ENCODE measurements at regions not wholly inside any gene's neighbourhood (a gene's known extent, or its start where the extent isn't known, plus 50 kb on each side); places are given as distances from the start of the nearest gene placed in this dataset.

DNA sequence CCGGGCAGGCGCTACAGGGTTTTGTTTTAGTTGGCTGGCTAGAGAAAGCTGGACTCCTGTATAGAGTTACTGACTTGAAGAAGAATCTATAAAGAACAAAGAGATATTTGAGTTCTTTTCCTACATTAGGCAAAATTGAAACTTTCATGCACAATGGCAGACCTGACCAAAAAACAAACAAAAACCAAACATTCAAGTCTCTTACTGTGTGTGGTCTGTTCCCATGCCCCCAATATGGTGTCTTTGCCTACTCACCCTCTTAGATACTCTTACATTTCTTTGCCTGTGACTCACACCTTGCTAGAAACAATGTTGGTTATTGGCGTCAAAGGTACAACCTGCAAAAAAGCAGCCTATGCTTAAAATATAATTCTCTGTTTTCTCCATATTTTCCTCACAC, 109.5 kb upstream of the TMC3 start:
- ATAC-seq (ENCODE audit: low read depth in 2 of 2), result no peak

DNA sequence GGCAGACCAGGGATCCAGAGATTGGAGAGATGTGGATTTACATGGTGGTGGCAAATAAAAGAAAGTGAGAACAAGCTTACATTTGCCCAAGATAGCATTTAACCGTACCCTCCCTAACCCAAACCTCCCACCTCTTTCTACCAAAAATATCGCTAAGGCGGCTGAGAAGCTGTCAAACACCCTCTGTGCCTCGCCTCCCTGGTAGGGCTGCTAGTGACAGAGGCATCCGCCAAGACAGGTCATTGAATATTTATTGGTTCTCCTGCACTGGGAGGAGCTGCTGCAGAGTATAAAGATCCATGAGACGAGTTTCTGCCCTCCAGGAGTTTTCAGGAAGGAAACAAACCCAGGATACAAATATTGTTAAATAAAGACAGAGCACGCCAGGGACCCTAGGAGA, 107.3 kb upstream of the TMC3 start:
- DNase-seq (no peak), ATAC-seq (ENCODE audit: low read depth in 2 of 2) (no peak)
- no peaks in the 10 kb centered on the region for H3K27me3 Mint-ChIP-seq
- H3K4me3 Mint-ChIP-seq, result no peak overlapping the region
- H3K36me3 Mint-ChIP-seq, result no peaks in the 10 kb centered on the region
- H3K4me1 Mint-ChIP-seq, result peaks cover 3 to 8% (median 7%) of the 10 kb centered on the region in 3 donors
- H3K27ac Mint-ChIP-seq, result no peak overlapping the region
- no peaks in the 10 kb centered on the region for H3K9me3 Mint-ChIP-seq

More for the DNA sequence above, 109.5 kb upstream of the TMC3 start:
- H3K36me3 Mint-ChIP-seq, result no peaks in the 10 kb centered on the region
- H3K4me1 Mint-ChIP-seq, result peaks cover 3 to 8% (median 7%) of the 10 kb centered on the region in 3 donors
- no peak overlapping the region for H3K27ac Mint-ChIP-seq
- H3K4me3 Mint-ChIP-seq, result no peak overlapping the region
- no peak for DNase-seq
- no peaks in the 10 kb centered on the region for H3K27me3 Mint-ChIP-seq
- H3K9me3 Mint-ChIP-seq, result peaks cover 0 to 1% (median 0%) of the 10 kb centered on the region in 7 donors

DNA sequence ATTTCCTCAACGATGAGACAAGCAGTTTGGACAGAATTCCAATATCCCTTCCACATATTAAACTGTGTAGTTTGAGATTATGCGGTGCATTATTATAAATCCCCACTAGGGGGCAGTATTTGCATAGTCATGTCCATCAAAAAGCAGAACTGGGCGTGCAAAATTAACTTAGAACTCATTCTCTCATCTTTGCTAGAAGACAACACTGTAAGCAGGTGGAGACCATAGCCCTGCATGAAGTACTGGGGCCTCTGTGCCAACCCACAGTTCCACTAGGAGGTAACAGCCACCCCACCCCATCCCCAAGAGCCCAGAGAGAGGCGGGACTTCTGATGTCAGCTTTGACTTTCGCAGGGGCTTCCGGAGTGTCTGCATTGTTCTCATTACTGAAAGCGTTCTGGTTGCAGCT, 106.6 kb upstream of the TMC3 start:
- Mint-ChIP-seq H3K27ac (peak overlapping the region in 1 of 6 donors; percentile 72), H3K9me3 (no peaks in the 10 kb centered on the region), H3K27me3 (no peaks in the 10 kb centered on the region), H3K4me1 (peaks cover 3 to 8% (median 7%) of the 10 kb centered on the region in 3 donors), H3K4me3 (peak overlapping the region in 2 of 8 donors; percentile 33 to 74), H3K36me3 (no peaks in the 10 kb centered on the region)
- ATAC-seq (ENCODE audit: low read depth in 2 of 2) (peak; percentile 67 to 86), DNase-seq (peak; percentile 59)

DNA sequence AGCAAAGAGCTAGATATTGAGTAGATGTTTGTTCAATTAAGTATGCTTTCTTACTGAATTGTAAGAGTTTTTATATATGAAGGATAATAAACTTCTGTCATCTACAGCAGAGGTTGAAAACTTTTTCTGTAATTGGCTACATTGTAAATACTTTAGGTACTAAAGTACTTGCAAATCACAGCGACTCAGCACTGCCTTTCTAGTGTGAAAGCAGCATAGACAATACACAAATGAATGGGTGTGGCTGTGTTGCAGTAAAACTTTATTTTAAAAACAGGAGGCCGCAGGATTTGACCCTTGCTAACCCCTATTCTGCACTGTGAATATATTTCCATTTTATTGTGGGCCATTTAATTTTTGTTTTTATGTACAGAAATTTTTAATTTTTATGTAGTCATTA, 104.3 kb upstream of the TMC3 start:
- Mint-ChIP-seq H3K4me1 (peaks cover 3 to 8% (median 7%) of the 10 kb centered on the region in 3 donors), H3K27ac (no peak overlapping the region)

DNA sequence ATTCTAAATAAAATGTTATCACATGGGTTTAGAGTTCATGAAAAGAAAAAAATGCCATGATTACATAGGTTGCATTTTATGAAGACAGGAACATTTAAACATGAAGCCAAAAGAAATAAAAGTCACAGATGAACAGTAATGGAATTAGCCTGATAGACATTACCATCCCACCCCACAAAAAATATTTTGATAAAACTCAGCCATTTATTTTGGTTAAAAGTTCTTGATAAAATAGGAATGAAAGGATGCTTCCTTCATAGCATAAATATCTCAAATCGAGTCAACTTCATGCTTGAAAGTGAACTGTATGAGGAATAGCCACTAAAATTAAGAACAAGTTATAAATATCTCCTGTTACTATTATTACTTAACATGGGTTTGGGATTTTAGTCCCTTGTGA, 101.9 kb upstream of the TMC3 start:
- Mint-ChIP-seq H3K27ac (no peak overlapping the region), H3K36me3 (no peaks in the 10 kb centered on the region), H3K4me1 (peaks cover 3 to 5% (median 4%) of the 10 kb centered on the region in 3 donors), H3K9me3 (no peaks in the 10 kb centered on the region), H3K4me3 (no peak overlapping the region), H3K27me3 (peaks cover 4 to 10% (median 8%) of the 10 kb centered on the region in 3 donors)
- ATAC-seq (ENCODE audit: low read depth in 2 of 2) (no peak), DNase-seq (no peak)

More for the DNA sequence above, 104.3 kb upstream of the TMC3 start:
- ATAC-seq (ENCODE audit: low read depth in 2 of 2) (no peak), DNase-seq (no peak)
- Mint-ChIP-seq H3K27me3 (peaks cover 0 to under 1% (median 0%) of the 10 kb centered on the region in 3 donors), H3K9me3 (no peaks in the 10 kb centered on the region), H3K4me3 (no peak overlapping the region), H3K36me3 (no peaks in the 10 kb centered on the region)

DNA sequence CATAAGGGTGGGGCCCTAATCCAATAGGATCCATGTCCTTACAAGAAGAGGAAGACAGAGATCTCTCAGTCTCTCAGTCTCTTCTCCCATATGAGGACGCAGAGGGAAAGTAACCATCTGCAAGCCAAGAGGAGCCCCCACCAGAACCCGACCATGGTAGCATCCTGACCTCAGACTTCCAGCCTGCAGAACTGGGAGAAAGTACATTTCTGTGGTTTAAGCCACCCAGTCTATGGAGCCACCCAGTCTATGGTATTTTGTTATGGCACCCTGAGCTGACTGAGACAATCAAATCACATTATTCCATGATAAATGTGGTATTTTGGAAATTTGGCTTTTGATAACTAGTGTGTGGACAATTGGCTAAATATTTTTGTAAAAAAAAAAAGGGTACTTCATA, 101.5 kb upstream of the TMC3 start:
- H3K27me3 Mint-ChIP-seq, result peaks cover 4 to 10% (median 8%) of the 10 kb centered on the region in 3 donors
- ATAC-seq (ENCODE audit: low read depth in 2 of 2) (no peak), DNase-seq (no peak)
- H3K4me1 Mint-ChIP-seq, result peaks cover 0 to under 1% (median 0%) of the 10 kb centered on the region in 3 donors
- no peak overlapping the region for H3K27ac Mint-ChIP-seq
- H3K9me3 Mint-ChIP-seq, result no peaks in the 10 kb centered on the region
- H3K4me3 Mint-ChIP-seq, result no peak overlapping the region
- H3K36me3 Mint-ChIP-seq, result no peaks in the 10 kb centered on the region

DNA sequence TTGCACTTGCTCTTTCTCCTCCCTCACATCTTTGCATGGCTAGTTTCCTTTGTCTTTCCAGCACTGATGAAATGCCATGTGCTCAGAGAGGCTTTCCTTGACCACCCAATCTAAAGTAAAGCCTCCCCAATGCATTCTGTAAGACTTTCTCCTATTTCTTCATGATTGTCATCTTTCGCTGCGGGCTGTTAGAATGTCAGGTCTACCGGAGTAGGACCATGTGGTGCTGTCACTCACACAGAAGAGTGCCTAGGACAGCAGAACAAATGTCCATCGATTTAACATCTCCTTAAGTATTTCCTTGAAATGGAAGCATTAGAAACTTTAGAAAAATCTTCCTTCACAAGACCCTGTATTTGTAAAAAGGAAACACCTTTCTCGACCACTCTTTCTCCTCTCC, 99.9 kb upstream of the TMC3 start:
- Mint-ChIP-seq H3K4me3 (no peak overlapping the region), H3K27ac (no peak overlapping the region), H3K4me1 (no peaks in the 10 kb centered on the region), H3K36me3 (no peaks in the 10 kb centered on the region), H3K27me3 (peaks cover 4 to 10% (median 8%) of the 10 kb centered on the region in 3 donors), H3K9me3 (no peaks in the 10 kb centered on the region)
- DNase-seq (no peak), ATAC-seq (ENCODE audit: low read depth in 2 of 2) (no peak)

DNA sequence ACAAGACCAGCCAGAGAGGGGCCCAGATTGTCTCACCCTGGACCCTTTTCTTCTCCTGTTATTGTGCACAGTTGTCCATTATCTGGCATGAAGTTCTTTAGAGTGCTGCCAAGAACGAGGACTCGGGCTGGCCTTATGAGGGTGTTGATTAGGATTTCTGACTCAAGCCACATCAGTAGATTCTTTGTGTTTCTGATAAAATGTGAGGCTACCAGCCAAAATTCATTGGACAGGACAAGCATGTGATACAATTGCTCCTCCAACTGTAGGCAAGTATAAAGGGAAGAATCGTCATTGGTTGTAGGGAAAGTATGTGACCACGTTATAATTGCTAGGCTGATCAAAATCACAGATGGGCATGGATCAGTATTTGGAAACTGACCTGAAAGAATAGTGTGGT, 99.2 kb upstream of the TMC3 start:
- Mint-ChIP-seq H3K27me3 (peaks cover 4 to 10% (median 8%) of the 10 kb centered on the region in 3 donors), H3K9me3 (no peaks in the 10 kb centered on the region), H3K27ac (no peak overlapping the region), H3K4me3 (no peak overlapping the region), H3K36me3 (no peaks in the 10 kb centered on the region), H3K4me1 (no peaks in the 10 kb centered on the region)
- ATAC-seq (ENCODE audit: low read depth in 2 of 2), result no peak
- DNase-seq, result no peak

DNA sequence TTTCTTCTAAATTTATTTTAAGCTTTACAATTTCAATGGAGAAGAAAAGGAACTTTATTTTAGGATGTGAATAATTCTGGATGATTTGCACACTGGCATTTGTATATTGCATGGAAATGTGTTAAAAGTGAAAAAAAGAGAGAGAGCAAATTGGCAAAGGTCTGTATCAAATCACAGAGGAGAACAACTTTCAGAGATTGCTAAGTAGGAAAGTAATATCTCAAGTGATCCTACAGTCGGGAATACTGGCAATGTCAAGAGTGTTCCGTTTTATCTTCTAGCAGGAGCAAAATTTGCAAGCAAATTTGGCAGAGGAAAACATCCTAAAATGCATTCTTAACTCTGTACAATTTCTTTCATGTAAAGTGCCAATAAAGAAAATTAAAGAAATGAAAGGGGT, 97.1 kb upstream of the TMC3 start:
- no peak for DNase-seq
- H3K4me3 Mint-ChIP-seq, result no peak overlapping the region
- no peak overlapping the region for H3K27ac Mint-ChIP-seq
- peaks cover 0 to 11% (median 2%) of the 10 kb centered on the region in 7 donors for H3K9me3 Mint-ChIP-seq
- no peaks in the 10 kb centered on the region for H3K4me1 Mint-ChIP-seq
- H3K36me3 Mint-ChIP-seq, result peaks cover 0 to 7% of the 10 kb centered on the region in 2 donors
- no peak for ATAC-seq (ENCODE audit: low read depth in 2 of 2)
- H3K27me3 Mint-ChIP-seq, result peaks cover 4 to 16% (median 8%) of the 10 kb centered on the region in 3 donors

DNA sequence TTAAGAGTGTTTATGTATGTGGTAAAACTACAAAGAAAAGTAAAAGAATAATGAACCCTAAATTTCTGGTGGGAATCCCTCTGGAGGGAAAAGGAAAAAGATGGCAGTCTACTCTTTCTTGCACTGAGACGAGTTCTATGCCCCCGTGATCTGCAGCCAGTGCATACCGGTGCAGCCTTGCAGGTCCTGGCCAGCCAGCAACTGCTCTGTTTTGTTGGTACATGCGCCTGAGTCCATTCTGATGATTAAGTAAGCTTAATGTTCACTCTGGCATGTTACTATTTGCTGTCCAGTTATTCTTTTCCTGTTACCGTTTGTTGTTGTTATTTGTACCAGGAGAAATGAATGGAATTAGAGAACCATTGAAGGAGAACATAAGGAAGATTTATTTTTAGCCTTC, 95.1 kb upstream of the TMC3 start:
- DNase-seq (no peak), ATAC-seq (ENCODE audit: low read depth in 2 of 2) (no peak)
- H3K36me3 Mint-ChIP-seq, result peaks cover 5 to 27% of the 10 kb centered on the region in 2 donors
- peaks cover 9 to 31% (median 20%) of the 10 kb centered on the region in 7 donors for H3K9me3 Mint-ChIP-seq
- no peaks in the 10 kb centered on the region for H3K4me1 Mint-ChIP-seq
- no peak overlapping the region for H3K27ac Mint-ChIP-seq
- no peak overlapping the region for H3K4me3 Mint-ChIP-seq
- peaks cover 4 to 16% (median 13%) of the 10 kb centered on the region in 3 donors for H3K27me3 Mint-ChIP-seq

DNA sequence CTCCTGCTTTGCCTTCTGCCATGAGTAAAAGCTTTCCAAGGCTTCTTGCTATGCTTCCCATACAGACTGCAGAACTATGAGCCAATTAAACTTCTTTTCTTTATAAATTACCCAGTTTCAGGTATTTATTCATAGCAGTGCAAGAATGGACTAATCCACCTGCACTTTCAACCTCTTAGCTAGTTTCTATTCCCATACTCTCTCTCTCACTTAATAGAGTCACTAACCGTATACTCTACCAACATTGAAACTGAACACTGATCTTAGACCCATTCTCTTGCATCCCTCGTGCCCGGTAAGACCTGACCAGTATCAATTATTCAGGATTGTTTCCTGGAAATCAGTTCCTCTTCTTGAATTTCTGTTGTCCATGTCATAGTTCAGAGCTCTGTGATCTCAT, 92.7 kb upstream of the TMC3 start:
- no peaks in the 10 kb centered on the region for H3K4me1 Mint-ChIP-seq
- H3K27me3 Mint-ChIP-seq, result peaks cover 0 to 8% (median 5%) of the 10 kb centered on the region in 3 donors
- H3K9me3 Mint-ChIP-seq, result peaks cover 14 to 51% (median 37%) of the 10 kb centered on the region in 7 donors
- no peak overlapping the region for H3K4me3 Mint-ChIP-seq
- ATAC-seq (ENCODE audit: low read depth in 2 of 2) (no peak), DNase-seq (no peak)
- H3K36me3 Mint-ChIP-seq, result peaks cover 5 to 43% of the 10 kb centered on the region in 2 donors
- H3K27ac Mint-ChIP-seq, result no peak overlapping the region

DNA sequence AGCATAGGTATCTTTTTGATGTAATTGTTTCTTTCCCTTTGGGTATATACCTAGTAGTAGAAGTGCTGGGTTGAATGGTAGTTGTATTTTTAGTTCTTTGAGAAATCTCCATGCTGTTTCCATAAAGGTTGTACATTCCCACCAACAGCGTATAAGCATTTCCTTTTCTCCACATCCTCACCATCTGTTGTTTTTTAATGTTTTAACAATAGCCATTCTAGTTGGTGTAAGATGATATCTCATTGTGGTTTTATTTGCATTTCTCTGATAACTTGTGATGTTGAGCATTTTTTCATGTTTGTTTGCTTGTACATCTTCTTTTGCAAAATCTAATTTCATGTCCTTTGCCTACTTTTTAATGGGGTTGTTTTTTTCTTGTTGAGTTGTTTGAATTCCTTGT, 80.0 kb upstream of the TMC3 start:
- no peak overlapping the region for H3K4me3 Mint-ChIP-seq
- H3K9me3 Mint-ChIP-seq, result peaks cover 0 to 32% (median 12%) of the 10 kb centered on the region in 7 donors
- peaks cover 4 to 16% (median 13%) of the 10 kb centered on the region in 3 donors for H3K4me1 Mint-ChIP-seq
- DNase-seq, result no peak
- H3K27me3 Mint-ChIP-seq, result no peaks in the 10 kb centered on the region
- H3K36me3 Mint-ChIP-seq, result peaks cover 0 to 8% of the 10 kb centered on the region in 2 donors
- H3K27ac Mint-ChIP-seq, result no peak overlapping the region
- ATAC-seq (ENCODE audit: low read depth in 2 of 2), result no peak

DNA sequence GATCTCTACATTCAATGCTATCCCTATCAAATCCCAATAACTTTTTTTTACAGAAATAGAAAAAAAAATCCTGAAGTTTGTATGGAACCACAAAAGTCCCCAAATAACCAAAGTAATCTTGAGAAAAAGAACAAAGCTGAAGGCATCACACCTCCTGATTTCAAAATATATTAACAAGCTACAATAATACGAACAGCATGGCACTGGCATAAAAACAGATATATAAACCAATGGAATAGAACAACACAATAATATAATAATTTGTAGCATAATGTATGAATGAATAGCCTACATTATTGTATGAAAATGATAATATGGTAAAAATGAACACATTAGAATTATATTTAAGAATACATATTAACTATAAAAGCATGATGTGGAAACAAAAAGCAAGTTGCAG, 76.7 kb upstream of the TMC3 start:
- no peak for ATAC-seq (ENCODE audit: low read depth in 2 of 2)
- DNase-seq, result no peak
- Mint-ChIP-seq H3K4me1 (peaks cover 0 to 6% (median 3%) of the 10 kb centered on the region in 3 donors), H3K9me3 (peaks cover 3 to 23% (median 14%) of the 10 kb centered on the region in 7 donors), H3K4me3 (no peak overlapping the region), H3K27ac (no peak overlapping the region), H3K27me3 (peaks cover 0 to 3% (median 0%) of the 10 kb centered on the region in 3 donors), H3K36me3 (no peaks in the 10 kb centered on the region)

DNA sequence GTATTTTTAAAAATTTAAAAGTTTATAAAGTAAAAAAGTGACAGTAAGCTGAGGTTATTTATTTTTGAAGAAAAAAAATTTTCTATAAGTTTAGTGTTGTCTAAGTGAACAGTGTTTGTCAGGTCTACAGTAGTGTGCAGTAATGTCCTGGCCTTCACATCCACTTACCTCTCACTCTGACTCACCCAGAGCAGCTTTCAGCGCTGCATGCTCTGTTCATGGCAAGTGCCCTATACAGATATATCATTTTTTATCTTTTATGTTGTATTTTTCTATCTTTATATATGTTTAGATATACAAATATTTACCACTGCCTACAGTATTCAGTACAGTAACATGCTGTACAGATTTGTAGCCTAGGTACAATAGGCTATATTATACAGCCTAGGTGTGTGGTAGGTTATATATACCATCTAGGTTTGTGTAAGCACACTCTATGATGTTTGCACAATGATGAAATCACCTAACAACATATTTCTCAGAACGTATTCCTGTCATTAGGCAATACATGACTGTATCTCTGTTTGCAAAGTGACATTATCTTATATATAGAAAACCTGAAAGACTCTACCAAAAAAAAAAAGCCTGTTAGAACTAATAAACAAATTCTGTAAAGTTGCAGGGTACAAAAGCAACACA, 75.9 kb upstream of the TMC3 start:
- Mint-ChIP-seq H3K27me3 (peaks cover 0 to 3% (median 0%) of the 10 kb centered on the region in 3 donors), H3K4me3 (no peak overlapping the region), H3K9me3 (peaks cover 3 to 29% (median 16%) of the 10 kb centered on the region in 7 donors), H3K36me3 (no peaks in the 10 kb centered on the region), H3K4me1 (peaks cover 0 to 6% (median 3%) of the 10 kb centered on the region in 3 donors), H3K27ac (no peak overlapping the region)
- no peak for DNase-seq
- ATAC-seq (ENCODE audit: low read depth in 2 of 2), result no peak

Measured in naive B cell (primary cell).